ENCODE measurements at regions not wholly inside any gene's neighbourhood (a gene's known extent, or its start where the extent isn't known, plus 50 kb on each side); places are given as distances from the start of the nearest gene placed in this dataset.

- no peak overlapping the region for H3K9ac ChIP-seq (ENCODE audit: extremely low read depth, low read length, poor library complexity, severe bottlenecking)
- DNase-seq, result no peak
- 80 to 81% methylated on average over 1 of the region's 1 CpG for WGBS, 2 experiments (ENCODE audit: insufficient coverage in 1 of 2, insufficient read length in 1 of 2)
- H3K4me3 Mint-ChIP-seq, result no peak overlapping the region
- no peaks in the 10 kb centered on the region for H3K36me3 ChIP-seq (ENCODE audit: control insufficient read depth, insufficient read depth, low read length)
- TF ChIP-seq CTCF (conservative IDR thresholded peaks at IDR 0.05), result no peak
- no peak overlapping the region for H3K27ac Mint-ChIP-seq
- H3K27me3 Mint-ChIP-seq (ENCODE audit: insufficient read depth), result no peaks in the 10 kb centered on the region
- no peaks in the 10 kb centered on the region for H3K4me1 ChIP-seq (ENCODE audit: control insufficient read depth, insufficient read depth, low read length)
- no peaks in the 10 kb centered on the region for H3K9me3 ChIP-seq (ENCODE audit: control insufficient read depth, low read length)
- H3K4me3 ChIP-seq (ENCODE audit: low read length), result no peak overlapping the region
- H3K4me1 Mint-ChIP-seq, result no peaks in the 10 kb centered on the region
- no peaks in the 10 kb centered on the region for H3K27me3 ChIP-seq (ENCODE audit: control insufficient read depth, insufficient read depth, low read length, poor library complexity, severe bottlenecking)
- H3K9me3 Mint-ChIP-seq, result no peaks in the 10 kb centered on the region
- H3K36me3 Mint-ChIP-seq (ENCODE audit: low read depth), result no peaks in the 10 kb centered on the region
- no peak overlapping the region for H3K27ac ChIP-seq (ENCODE audit: low read depth, low read length)
Measured at GRCh38 chr10:62480196-62480595, 106.0 kb downstream of the ZNF365 start.

GRCh38 chr10:62482581-62482980 is 108.4 kb downstream of the ZNF365 start:
- H3K27me3 ChIP-seq (ENCODE audit: control insufficient read depth, insufficient read depth, low read length, poor library complexity, severe bottlenecking), result no peaks in the 10 kb centered on the region
- H3K27ac ChIP-seq (ENCODE audit: low read depth, low read length), result no peak overlapping the region
- H3K27ac Mint-ChIP-seq, result no peak overlapping the region
- no peaks in the 10 kb centered on the region for H3K4me1 ChIP-seq (ENCODE audit: control insufficient read depth, insufficient read depth, low read length)
- no peaks in the 10 kb centered on the region for H3K4me1 Mint-ChIP-seq
- no peaks in the 10 kb centered on the region for H3K9me3 ChIP-seq (ENCODE audit: control insufficient read depth, low read length)
- H3K27me3 Mint-ChIP-seq (ENCODE audit: insufficient read depth), result no peaks in the 10 kb centered on the region
- no peaks in the 10 kb centered on the region for H3K36me3 Mint-ChIP-seq (ENCODE audit: low read depth)
- no peak for TF ChIP-seq CTCF (conservative IDR thresholded peaks at IDR 0.05)
- no peak overlapping the region for H3K9ac ChIP-seq (ENCODE audit: extremely low read depth, low read length, poor library complexity, severe bottlenecking)
- no peak for DNase-seq
- H3K4me3 Mint-ChIP-seq, result no peak overlapping the region
- no peak overlapping the region for H3K4me3 ChIP-seq (ENCODE audit: low read length)
- no peaks in the 10 kb centered on the region for H3K9me3 Mint-ChIP-seq
- 82 to 89% methylated on average over 1 of the region's 1 CpG for WGBS, 2 experiments (ENCODE audit: insufficient coverage in 1 of 2, insufficient read length in 1 of 2)
- no peaks in the 10 kb centered on the region for H3K36me3 ChIP-seq (ENCODE audit: control insufficient read depth, insufficient read depth, low read length)

GRCh38 chr10:62491597-62491996 is 117.4 kb downstream of the ZNF365 start:
- no peak overlapping the region for H3K4me3 ChIP-seq (ENCODE audit: low read length)
- H3K27me3 ChIP-seq (ENCODE audit: control insufficient read depth, insufficient read depth, low read length, poor library complexity, severe bottlenecking), result no peaks in the 10 kb centered on the region
- Mint-ChIP-seq H3K4me1 (no peaks in the 10 kb centered on the region), H3K27ac (no peak overlapping the region), H3K9me3 (no peaks in the 10 kb centered on the region), H3K4me3 (no peak overlapping the region), H3K27me3 (ENCODE audit: insufficient read depth) (peaks cover 1% of the 10 kb centered on the region), H3K36me3 (ENCODE audit: low read depth) (no peaks in the 10 kb centered on the region)
- no peak overlapping the region for H3K9ac ChIP-seq (ENCODE audit: extremely low read depth, low read length, poor library complexity, severe bottlenecking)
- no peak for DNase-seq
- H3K27ac ChIP-seq (ENCODE audit: low read depth, low read length), result no peak overlapping the region
- no peaks in the 10 kb centered on the region for H3K4me1 ChIP-seq (ENCODE audit: control insufficient read depth, insufficient read depth, low read length)
- no peaks in the 10 kb centered on the region for H3K36me3 ChIP-seq (ENCODE audit: control insufficient read depth, insufficient read depth, low read length)
- TF ChIP-seq CTCF (conservative IDR thresholded peaks at IDR 0.05), result no peak
- H3K9me3 ChIP-seq (ENCODE audit: control insufficient read depth, low read length), result no peaks in the 10 kb centered on the region

All from endodermal cell (in vitro differentiated cells).